RWPE1 (cell line): ENCODE measurements at regions not wholly inside any gene's neighbourhood (a gene's known extent, or its start where the extent isn't known, plus 50 kb on each side); places are given as distances from the start of the nearest gene placed in this dataset.

Source experiments
- CTCF ChIA-PET: fragments of 350-600 bp; sonication (Branson Sonifier 250); formaldehyde crosslinking; extraction: SDS; loops from one replicate; lab custom pipeline; 2021; lab: Yijun Ruan, JAX
- POLR2A ChIA-PET: fragments of 400-600 bp; formaldehyde crosslinking; extraction: SDS; loops from one replicate; lab custom pipeline; 2020; ENCODE audit warnings: antibody characterized with exemption; ENCODE audit not compliant: low non-redundant PET; lab: Yijun Ruan, JAX
- DNase-seq: peaks from one replicate; pipeline ENCODE4 v3.0.0; 2012; ENCODE audit warnings: low spot score
- H3K27ac ChIP-seq: fragments of 450-650 bp; 2 replicates; pipeline ENCODE4 v1.5.1; 2017
- TF ChIP-seq, protein P1 (sequence below): fragments of 450-650 bp; conservative IDR thresholded peaks from 2 replicates; pipeline ENCODE4 v1.5.1; 2017; ENCODE audit warnings: low read depth, mild to moderate bottlenecking

- DNase-seq = no peak
- POLR2A ChIA-PET = no interaction called here
- H3K27ac ChIP-seq = no peak overlapping the region
- TF ChIP-seq, protein P1, sequence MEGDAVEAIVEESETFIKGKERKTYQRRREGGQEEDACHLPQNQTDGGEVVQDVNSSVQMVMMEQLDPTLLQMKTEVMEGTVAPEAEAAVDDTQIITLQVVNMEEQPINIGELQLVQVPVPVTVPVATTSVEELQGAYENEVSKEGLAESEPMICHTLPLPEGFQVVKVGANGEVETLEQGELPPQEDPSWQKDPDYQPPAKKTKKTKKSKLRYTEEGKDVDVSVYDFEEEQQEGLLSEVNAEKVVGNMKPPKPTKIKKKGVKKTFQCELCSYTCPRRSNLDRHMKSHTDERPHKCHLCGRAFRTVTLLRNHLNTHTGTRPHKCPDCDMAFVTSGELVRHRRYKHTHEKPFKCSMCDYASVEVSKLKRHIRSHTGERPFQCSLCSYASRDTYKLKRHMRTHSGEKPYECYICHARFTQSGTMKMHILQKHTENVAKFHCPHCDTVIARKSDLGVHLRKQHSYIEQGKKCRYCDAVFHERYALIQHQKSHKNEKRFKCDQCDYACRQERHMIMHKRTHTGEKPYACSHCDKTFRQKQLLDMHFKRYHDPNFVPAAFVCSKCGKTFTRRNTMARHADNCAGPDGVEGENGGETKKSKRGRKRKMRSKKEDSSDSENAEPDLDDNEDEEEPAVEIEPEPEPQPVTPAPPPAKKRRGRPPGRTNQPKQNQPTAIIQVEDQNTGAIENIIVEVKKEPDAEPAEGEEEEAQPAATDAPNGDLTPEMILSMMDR = no peak
- CTCF ChIA-PET = interaction anchor here (0.8 kb wide), 1 partner anchor 26 kb away, joined by 3 read pairs; no protein-coding TSS in a partner anchor
Observed at GRCh38 chr7:22066522-22066921, 120.8 kb upstream of the CDCA7L start.

DNA sequence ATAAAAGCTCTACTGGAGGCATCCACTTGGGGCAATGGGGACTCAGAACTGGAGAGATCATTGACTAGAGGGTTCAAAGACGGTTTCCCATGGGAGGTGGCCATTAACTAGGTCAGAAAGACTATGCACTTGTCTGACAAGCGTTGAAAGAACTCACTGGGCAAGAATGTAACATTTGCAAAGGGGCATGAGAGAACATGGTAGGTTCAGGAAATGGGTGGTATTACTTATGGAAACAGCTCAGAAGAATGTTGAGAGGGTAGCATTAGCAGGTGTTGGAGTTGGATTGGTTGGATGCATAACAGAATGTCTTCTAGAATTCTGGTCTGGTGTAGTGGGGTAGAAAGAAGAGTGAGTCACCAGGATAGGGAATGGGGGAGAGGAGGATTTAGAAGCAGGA, 119.1 kb upstream of the CDCA7L start:
- no peak for DNase-seq
- TF ChIP-seq, protein P1 = no peak
- POLR2A ChIA-PET = no interaction called here
- no peak overlapping the region for H3K27ac ChIP-seq
- CTCF ChIA-PET = interaction anchor here (0.6 to 1.1 kb wide), 3 partner anchors 18 to 69 kb away, joined by 3 read pairs; no protein-coding TSS in a partner anchor

GRCh38 chr7:22061775-22062174, 116.1 kb upstream of the CDCA7L start:
- no peak for DNase-seq
- POLR2A ChIA-PET = no interaction called here
- TF ChIP-seq, protein P1 = no peak
- no peak overlapping the region for H3K27ac ChIP-seq
- CTCF ChIA-PET = no interaction called here

DNA sequence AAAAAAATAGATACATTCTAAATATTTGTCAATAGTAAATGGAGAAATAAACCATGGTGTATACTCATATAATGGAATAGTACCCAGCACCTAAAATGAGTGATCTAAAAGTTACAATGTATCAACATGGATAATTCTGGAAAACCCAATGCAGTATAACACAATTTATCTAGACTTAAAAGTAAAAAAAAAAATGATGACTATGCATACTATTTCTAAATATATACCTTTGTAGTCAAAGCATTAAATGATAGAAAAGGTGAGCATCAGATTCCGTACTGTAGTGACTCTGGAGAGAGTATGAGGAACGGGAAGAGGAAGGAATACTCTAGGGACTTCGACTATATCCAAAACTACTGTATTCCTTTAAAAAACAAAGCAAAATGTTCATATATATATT, 115.2 kb upstream of the CDCA7L start:
- ChIA-PET POLR2A (no interaction called here), CTCF (no interaction called here)
- DNase-seq = no peak
- H3K27ac ChIP-seq = no peak overlapping the region
- TF ChIP-seq, protein P1 = no peak

- ChIA-PET POLR2A (no interaction called here), CTCF (no interaction called here)
- DNase-seq = no peak
- TF ChIP-seq, protein P1 = no peak
- H3K27ac ChIP-seq = no peak overlapping the region
Observed at GRCh38 chr7:22060197-22060596, 114.5 kb upstream of the CDCA7L start.

GRCh38 chr7:22055226-22055625, 109.5 kb upstream of the CDCA7L start:
- POLR2A ChIA-PET = no interaction called here
- TF ChIP-seq, protein P1 = no peak

More at GRCh38 chr7:22055226-22055625, 109.5 kb upstream of the CDCA7L start:
- no peak for DNase-seq
- CTCF ChIA-PET = no interaction called here
- no peak overlapping the region for H3K27ac ChIP-seq
